Renal cortex interstitium (tissue), 11 donors: ENCODE measurements at regions not wholly inside any gene's neighbourhood (a gene's known extent, or its start where the extent isn't known, plus 50 kb on each side); places are given as distances from the start of the nearest gene placed in this dataset.

Experiments used
- DNase-seq, 11 donors: peaks; one replicate each; pipeline ENCODE4 v3.0.0-alpha.2; 2013; ENCODE audit warnings: low read depth in 9 of 11, low spot score in 4 of 11; ENCODE audit errors: extremely low read depth in 1 of 11

DNA sequence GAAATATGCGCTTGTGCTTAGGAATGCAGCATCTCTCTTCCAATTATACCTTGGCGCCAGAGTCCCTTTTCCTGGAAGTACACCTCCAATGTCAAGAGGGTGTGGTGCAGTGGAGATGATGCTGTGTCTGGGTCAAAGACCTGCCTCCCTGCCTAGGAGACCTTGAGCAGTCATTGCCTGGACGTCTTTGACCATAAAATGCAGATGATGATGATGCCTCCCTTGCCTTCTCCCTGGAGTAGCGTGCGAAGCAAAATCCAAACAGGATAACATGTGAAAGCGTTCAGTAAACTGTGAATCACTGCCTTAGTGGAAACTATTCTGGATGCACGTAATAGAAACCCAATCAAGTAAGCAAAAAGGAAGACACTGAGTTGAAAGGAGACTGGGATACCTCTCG is 97.4 kb upstream of the ARMC2 start:
- no peak for DNase-seq

DNA sequence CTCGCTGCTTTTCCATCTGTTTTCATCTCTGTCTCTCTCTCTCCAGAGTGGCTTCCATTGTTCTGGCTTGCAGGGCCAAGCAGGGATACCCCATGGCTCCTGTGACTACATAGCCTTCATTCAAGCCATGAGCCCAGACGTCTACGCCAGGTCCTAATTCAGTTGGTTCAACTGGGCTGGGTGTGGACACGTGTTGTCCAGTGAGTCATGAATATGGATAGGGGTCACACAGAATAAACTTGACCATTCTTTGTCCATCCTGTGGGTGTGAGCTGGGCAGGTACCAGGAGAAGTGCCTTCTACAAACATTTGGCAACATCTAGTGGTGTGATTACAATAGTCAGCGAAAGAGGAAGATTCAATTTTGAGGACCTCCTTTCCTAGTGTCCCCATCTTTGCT is 96.9 kb upstream of the ARMC2 start:
- DNase-seq, result no peak

DNA sequence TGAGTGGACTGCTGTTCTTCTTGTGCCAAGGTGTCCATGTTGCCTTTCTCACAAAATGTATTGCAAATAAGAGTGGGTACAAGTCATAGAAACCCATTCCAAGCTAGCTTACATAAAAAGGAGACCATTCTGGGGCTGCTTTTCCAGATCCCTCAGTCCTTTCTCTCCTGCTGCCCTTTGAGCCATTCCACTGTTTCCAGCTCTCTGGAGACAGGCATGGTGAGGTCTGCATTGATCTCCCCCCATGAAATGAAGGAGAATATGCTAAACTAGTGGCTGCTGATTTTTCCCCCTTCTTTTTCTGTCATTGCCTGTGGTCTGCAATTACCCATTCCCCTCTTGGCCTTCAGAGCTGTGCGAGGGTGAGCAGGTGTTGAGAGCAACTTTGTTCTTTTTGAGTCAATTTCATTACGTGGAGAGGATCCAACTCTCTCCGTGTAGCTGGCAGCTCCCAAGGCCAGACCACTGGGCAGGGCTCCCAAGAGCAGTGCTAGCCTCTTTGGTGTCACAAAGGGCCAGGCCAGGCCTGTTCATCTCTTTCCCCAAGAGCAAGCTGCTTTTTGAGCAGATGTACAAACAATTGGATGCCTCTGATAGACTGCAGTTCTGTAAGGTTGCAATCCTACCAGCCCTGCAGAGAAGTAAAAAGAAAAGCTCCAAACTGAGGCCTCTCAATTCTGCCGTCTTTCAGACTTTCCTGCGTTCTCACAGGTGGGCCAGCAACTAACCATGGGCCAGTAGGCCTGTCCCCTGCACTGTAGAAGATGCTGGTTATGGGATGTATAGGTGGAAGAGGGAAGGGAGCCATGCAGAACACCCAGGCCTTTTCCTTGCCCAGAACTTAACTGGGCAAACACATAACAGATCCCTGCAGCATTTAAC is 96.1 kb upstream of the ARMC2 start:
- DNase-seq, result no peak

DNA sequence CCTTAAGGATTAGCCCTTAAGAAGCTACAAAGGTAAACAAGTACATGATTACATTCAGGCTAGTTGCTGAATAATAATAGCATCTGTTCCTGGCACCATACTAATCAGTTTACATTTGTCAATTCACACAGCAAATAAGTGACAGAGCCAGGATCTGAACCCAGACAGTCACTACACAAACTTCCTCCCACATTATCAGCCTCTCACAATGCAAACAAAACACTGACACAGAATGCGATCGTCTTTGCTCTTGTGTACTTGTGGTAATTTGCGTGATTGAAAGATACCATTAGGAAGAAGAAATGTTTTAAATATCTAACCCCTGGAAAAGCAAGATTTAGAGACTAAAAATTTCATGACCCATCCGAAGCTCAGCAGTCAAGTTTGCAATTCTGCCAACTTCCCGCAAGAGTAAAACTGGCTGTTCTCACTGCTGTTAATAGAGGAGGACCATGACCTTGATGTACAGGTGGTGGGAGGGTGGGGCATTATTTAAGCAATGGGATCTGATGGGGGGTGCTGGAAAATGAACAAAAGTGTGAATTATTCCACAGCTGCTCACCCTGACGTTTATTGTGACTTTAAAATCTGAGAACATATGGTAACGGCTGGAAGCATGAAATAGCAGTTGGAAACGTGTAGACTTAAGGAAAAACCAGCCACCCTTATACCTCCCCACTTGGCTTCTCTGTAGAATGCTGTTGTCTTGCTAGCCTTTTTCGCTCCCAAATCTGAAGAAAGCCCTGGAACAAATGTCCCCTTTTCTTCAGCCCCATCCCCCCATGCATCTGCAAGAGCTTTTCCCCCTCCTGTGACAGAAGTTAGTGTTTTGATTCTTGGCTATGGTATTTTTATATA is 95.3 kb upstream of the ARMC2 start:
- no peak for DNase-seq

DNA sequence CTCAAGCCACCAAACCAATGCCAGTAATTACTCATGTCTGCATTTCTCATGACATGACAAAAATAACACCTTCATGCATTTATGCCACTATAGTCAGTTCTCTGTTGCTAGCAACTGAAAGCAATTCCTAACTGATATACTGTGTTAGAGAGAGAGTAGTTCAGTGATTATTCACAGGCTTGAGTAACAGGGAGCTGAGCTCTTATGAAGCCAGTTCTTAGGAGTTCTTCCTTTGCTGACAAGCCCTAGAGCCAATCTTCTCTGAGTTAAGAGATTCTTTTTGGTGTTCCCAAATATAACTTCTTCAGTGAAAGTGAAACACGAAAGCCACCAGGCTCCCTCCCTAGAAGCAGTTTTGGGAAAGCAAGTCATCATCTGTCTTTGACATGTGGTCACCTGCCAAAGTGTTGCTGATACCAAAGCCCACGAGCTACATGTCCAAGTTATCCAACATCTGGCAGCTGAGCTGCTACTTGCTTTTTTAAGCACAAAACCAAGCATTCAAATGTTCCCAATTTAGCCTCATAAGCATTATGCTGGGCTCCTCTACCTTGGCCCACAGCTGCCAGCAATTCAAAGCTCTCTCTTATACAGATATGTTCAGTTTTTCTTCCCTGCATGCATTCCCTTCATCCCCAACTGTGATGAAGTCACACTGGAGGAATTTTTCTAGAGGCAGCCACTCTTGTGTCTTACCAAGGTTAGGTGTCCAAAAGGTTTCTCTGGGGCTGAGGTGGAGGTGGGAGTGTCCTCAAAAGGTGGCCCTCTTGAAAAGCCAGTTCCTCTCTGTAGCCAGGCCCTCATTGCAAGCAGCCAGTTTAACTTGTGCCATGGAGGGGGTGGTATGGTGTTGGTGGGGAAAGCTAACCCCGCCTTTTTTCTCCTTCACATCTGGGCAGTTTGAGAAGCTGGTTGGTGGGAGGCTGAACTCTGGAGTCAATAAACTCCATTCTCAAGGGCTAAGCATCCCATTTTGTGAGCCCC is 92.7 kb upstream of the ARMC2 start:
- no peak for DNase-seq

DNA sequence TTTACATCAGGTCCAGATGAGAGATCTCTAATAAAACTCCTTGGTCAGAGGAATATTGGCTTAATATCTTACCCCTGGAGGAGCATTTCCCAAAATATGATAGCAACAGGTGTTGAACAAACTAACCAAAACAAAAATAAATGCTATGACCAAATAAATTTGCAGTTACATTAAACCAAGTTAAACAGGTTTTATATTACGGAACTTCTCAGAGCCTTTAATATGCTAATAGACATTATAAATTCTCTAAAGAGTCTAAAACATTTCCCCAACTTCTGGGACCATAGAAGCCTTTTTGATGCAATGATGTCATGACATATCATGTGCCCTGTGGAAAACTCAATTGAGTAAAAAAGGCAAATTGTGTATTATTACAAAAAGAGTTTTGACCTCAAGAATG is 90.9 kb upstream of the ARMC2 start:
- DNase-seq, result no peak

DNA sequence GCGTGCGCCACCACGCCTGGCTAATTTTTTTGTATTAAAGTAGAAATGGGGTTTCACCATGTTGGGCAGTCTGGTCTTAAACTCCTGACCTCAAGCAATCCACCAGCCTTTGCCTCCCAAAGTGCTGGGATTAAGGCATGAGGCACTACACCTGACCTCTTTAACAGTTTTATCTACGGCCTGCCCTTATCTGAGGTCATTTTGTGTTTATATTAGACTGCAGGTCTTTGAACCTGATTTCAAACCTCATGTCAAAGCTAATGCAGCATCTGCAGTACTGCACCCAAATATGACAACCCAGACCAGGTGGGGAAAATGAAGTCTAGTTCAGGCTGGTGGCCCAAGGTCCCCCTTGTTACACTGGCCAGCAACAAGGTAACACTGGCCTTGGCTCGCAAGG is 89.3 kb upstream of the ARMC2 start:
- DNase-seq, result no peak

DNA sequence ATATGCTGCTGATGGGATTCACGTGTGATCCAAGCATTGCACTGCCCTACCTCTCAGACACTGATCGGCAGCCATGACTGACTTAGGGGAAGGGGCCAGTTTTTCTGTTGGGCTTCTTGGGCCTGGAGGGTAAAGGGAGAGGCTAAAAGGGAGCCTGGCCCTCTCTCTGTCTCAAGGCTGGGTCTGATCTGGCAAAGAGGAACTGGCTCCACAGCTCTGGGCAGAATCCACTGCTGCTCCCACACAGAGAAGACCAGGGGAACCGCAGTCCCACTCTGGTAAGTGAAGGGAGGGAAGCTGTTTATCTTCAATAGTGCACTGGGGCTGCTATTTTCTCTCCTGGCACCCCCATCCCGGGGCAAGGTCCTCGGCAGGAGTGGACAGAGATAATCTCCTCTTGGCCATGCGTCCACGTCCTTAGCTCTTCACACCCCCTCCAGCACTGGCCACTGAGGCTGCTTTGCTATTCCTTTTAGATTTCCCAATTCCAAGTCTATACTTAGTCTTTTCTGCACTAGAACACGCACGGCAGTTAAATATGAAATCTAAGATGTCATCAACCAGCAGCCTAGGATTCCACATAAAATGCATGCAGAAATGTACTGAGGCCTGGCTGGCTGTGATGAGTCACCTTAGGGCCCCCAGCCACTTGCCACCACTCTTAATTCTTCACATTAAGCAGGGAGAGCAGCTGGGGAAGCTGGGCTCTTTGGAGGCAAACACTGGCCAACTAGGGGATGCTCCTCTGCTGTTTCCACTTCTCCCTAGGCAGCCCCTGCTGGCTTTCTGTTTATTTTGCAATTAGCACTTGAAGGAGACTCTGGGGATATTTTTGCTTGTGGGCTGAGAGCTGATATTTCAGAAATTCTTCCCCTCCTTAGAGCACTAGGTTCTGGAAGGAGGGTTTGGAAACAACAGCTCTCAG is 87.8 kb upstream of the ARMC2 start:
- DNase-seq, result no peak

DNA sequence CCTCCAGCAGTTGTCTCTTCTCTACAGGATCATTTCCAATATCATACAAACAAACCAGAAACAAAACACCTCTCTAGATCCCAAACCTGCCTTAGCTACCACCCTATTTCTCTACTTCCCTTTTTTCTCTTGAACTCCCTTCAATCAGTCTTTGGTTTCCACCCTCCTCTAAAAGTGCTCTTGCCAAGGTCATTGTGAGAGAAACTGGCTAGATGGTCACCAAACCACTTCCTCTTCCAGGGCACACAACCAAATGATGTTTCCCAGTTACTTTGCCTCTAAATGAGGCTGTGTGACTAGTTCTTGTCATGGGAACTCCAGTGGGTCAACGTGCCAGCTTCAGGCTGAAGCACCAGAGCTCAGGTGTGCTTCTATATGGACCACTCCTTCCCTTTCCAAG is 85.8 kb upstream of the ARMC2 start:
- DNase-seq, result no peak

DNA sequence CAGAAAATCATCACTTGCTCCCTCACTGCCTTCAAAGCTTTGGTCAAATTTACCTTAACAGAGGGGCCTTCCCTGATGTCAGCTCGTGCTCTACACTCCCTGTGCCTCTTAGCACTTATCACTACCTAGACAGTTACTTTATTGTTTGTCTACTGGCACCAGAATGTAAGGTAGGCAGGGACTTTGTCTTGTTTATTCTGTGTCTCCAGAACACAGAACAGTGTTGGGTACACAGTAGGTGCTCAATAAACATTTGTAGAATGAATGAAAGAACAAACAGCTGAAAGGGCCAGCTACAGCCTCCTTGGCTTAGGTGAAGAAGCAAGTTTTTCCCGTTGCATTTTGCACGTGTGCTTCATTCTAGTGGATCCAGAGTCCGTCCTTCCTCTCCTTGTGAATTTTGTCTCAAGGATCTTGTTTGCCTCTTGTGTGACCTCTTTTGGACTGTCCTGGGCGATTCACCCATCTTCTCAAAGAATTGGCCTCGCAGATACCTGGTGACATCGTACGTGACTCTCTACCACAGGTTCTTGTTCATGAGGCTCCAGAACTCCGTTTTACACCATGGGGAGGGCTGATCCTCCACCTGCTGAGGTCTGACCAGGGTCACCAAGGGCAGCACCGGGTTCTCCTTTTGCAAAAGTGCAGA is 84.2 kb upstream of the ARMC2 start:
- DNase-seq, result no peak

DNA sequence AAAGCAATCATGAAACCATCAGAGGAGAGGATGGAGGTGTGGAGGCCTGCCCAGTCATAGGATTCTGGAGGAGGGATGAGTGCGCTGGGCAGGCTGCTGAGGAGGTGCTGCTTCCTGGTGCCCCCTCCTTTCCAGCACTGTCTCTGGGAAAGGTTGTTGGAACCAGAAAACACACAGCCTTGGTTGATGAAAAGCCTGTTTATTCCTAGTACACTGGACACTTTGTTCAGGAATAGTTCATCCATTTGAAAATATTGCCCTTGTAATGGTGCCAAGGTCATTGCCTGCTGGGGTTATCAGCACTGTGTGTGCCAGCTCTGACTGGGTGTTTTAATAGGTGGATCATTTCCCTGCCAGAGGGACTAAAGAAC is 83.7 kb upstream of the ARMC2 start:
- DNase-seq, result no peak

DNA sequence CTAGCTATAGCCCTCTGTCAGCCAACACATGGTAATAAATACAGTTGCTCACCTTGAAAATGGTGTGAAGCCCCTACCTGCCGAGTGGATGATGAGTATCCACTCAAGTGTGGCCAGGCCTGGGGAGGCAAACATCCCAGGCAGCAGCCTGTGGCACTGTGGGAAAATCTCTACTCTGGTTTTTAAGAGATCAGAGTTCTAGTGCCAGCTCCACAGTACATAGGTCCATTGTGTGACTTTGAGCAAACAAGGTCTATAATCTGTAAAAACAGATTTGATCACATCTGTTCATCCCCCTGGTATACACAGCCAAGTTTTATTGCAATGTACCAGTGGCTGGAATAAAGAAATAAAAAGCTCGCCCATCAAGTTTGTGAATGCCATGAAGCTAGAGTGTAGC is 82.7 kb upstream of the ARMC2 start:
- no peak for DNase-seq

DNA sequence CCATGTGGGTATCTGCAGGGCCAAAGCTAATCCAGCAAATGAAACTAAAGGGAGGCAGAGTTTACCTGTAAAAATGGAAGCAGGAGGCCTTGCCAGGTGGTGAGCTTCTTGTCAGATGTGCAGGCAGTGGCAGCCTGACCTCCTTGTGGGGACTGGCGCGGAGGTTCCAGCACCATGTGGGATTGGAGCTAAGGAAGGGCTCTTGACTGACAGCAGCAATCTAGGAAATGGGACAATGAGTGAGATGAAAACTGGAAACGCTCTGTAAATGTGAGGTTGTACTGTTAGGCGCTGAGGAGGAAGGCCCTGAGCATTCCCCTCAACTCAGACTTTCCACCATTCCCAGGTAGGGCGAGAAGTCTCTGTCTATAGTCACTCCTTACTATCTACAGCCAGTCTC is 81.8 kb upstream of the ARMC2 start:
- DNase-seq, result no peak

DNA sequence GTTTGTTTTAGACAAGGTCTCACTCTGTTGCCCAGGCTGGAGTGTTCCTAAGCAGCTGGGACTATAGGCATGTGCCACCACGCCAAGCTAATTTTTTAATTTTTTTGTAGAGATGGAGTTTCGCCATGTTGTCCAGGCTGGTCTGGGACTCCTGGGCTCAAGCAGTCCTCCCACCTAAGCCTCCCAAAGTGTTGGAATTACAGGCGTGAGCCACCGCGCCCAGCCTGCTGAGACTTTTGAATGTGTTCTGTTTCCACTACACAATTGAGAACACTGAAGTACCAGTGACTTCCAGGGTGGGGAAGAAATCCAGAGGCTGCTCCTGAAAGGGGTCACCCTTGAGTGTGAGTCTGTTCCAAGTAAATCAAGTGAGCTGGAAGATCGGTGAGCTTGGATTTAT is 81.3 kb upstream of the ARMC2 start:
- no peak for DNase-seq

DNA sequence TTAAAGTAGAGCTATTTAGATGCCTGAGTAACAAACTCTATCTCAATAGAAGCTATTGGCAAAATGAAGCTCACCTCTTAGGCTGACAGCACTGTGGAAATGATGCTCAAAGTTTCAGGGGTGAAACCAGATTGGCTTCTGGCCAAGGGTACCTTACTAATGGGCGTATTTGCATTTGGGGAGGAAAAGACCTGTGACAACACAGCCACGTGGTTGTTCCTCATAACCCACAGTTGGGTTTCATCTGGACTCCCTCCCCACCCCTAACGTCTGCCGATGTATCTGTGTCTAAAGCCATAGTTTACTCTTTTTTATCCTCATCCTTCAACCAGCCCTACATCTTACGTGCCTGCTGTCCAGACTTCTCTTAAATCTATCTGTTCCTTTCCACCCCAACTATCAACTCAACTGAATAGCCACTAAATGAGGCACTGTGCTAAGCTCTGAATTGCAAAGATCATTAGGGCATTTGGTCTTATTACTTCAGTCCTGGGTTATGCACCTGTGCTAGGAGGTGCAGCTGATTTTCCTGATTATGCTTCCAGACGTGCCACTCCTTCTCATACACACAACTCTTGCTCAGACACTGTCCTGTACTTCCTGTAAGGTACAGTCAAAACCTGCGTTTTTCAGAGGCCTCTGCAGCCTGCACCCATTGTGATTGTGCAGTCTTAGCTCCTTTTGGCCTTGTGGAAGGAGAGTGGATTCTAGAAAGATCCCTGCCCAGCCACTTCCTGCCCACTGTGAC is 80.6 kb upstream of the ARMC2 start:
- DNase-seq, result no peak

DNA sequence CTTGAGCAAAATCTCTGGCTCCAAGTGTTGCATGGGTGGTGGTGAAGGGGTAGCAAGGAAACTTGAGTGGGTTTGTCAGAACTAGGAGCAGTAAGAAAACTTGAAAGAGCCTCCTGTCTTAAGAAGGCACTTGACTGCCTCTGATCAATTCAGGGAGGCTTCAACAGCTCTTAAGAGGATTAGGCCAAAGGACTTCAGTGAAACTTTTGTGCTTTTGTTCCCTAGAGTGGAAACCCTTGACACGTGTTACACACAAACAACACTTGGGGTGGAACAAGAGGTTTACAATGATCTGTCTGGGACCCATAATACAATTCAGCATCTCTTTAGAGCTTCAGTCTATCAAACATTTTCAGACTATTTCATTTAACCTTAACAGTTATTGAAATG is 80.1 kb upstream of the ARMC2 start:
- DNase-seq, result no peak

DNA sequence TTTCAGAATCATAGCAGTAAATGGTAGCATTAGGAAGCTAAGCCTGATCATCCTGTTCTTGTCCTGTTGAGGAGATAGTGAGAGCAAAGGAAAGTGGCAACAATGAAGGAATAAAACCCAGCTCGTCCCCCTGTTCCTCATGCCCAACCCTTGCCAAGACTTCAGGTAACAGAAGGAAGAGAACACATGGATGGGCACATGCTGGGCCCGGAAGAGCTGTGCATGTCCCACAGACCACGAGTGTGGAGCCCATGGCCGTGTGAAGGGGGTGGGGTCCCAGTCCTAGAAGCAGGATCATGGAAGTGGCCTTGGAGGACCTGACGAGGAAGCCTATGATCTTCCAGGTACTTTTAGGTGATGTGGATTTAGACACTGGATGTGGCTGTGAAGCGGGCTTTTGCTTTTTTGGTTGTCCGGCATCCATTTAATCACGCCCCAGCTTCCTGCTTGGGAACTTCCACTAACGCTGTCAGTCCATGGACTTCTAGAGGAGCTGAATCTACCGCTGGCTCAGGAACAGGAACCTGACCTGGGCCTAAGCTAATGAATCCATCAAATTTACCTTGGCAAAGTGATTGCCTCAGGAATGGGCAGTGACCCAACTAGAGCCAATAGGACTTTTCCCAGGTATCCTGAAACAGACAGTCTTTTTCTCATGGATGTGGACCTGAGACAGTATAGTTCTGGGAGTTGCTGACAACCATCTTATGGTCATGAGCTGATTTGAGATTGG is 79.3 kb upstream of the ARMC2 start:
- DNase-seq, result no peak
